ENCODE measurements at regions not wholly inside any gene's neighbourhood (a gene's known extent, or its start where the extent isn't known, plus 50 kb on each side); places are given as distances from the start of the nearest gene placed in this dataset.

GRCh38 chr2:54029721-54030395 is 59.1 kb upstream of the PSME4 start:
- no peak for TF ChIP-seq CTCF (conservative IDR thresholded peaks at IDR 0.05; ENCODE audit: low read length)
- no peak for TF ChIP-seq EZH2phosphoT487 (IDR thresholded peaks at IDR 0.05; ENCODE audit: borderline replicate concordance)

Measured in Loucy (cell line).